PC-3 (cell line): ENCODE measurements at regions not wholly inside any gene's neighbourhood (a gene's known extent, or its start where the extent isn't known, plus 50 kb on each side); places are given as distances from the start of the nearest gene placed in this dataset.

ENCODE experiments used
- ATAC-seq: fragments of 200-7000 bp; cut with Tn5 transposase; 2 replicates; pipeline ENCODE4 v1.9.1; 2020; ENCODE audit warnings: mild to moderate bottlenecking, moderate library complexity
- BruUV-seq: library from RNA; stranded (reverse); fragments of 400-500 nt; replicated peaks from 2 replicates; lab custom pipeline; 2021; lab: Mats Ljungman, UMichigan
- CTCF ChIA-PET: fragments of 300-600 bp; sonication (Branson Sonifier 250); formaldehyde crosslinking; loops from one replicate; lab custom pipeline; 2022; ENCODE audit warnings: antibody characterized with exemption; lab: Charles Lee
- POLR2A ChIA-PET: fragments of 300-600 bp; sonication (Branson Sonifier 250); formaldehyde crosslinking; loops from one replicate; lab custom pipeline; 2022; ENCODE audit warnings: antibody characterized with exemption; ENCODE audit not compliant: unreplicated experiment; lab: Charles Lee
- DNase-seq: peaks from one replicate; pipeline ENCODE4 v3.0.0-alpha.2; 2015
- H2AFZ ChIP-seq: fragments of 300-600 bp; sonication (generic); 2 replicates; pipeline ENCODE4 v1.6.0; 2016; ENCODE audit warnings: antibody characterized with exemption, low read length
- H3F3A ChIP-seq: fragments of 300-600 bp; sonication (generic); one replicate; pipeline ENCODE4 v1.6.0; 2017; ENCODE audit warnings: antibody characterized with exemption, low read length, control low read depth, mild to moderate bottlenecking; ENCODE audit not compliant: unreplicated experiment
- H3K27ac ChIP-seq: fragments of 300-600 bp; sonication (generic); 2 replicates; pipeline ENCODE4 v1.5.1; 2016; ENCODE audit warnings: mild to moderate bottlenecking, low read length
- H3K27me3 ChIP-seq: fragments of 300-600 bp; sonication (generic); 2 replicates; pipeline ENCODE4 v1.6.1; 2016; ENCODE audit warnings: low read length, mixed read lengths
- H3K36me3 ChIP-seq: fragments of 300-600 bp; sonication (generic); 2 replicates; pipeline ENCODE4 v1.6.1; 2016; ENCODE audit warnings: low read depth, mixed run types, low read length, mixed read lengths
- H3K4me1 ChIP-seq: fragments of 300-600 bp; sonication (generic); 2 replicates; pipeline ENCODE4 v1.5.1; 2016; ENCODE audit warnings: low read length; ENCODE audit not compliant: insufficient read depth
- H3K4me2 ChIP-seq: fragments of 300-600 bp; sonication (generic); 2 replicates; pipeline ENCODE4 v1.6.0; 2016; ENCODE audit warnings: low read length
- H3K4me3 ChIP-seq: fragments of 300-600 bp; sonication (generic); 2 replicates; pipeline ENCODE4 v1.5.1; 2016; ENCODE audit warnings: mild to moderate bottlenecking, low read length, mixed read lengths
- H3K79me2 ChIP-seq: fragments of 300-600 bp; sonication (generic); 2 replicates; pipeline ENCODE4 v1.6.1; 2017; ENCODE audit warnings: low read length, mixed read lengths
- H3K9ac ChIP-seq: fragments of 300-600 bp; sonication (generic); 2 replicates; pipeline ENCODE4 v1.6.0; 2016; ENCODE audit warnings: mild to moderate bottlenecking, low read length
- H3K9me2 ChIP-seq: fragments of 300-600 bp; sonication (generic); replicated peaks from 2 replicates; pipeline ENCODE4 v1.6.1; 2016; ENCODE audit warnings: mixed run types, low read length, mixed read lengths
- H3K9me3 ChIP-seq: fragments of 300-600 bp; sonication (generic); 2 replicates; pipeline ENCODE4 v1.6.1; 2016; ENCODE audit warnings: low read length, mixed read lengths
- H4K20me1 ChIP-seq: fragments of 300-600 bp; sonication (generic); 2 replicates; pipeline ENCODE4 v1.6.1; 2016; ENCODE audit warnings: low read length, mixed read lengths
- EZH2 ChIP-seq: fragments of 300-600 bp; sonication (generic); IDR thresholded peaks from one replicate; pipeline ENCODE4 v1.6.1; 2017; ENCODE audit warnings: antibody characterized with exemption, mild to moderate bottlenecking, low read length; ENCODE audit not compliant: unreplicated experiment
- EZH2phosphoT487 ChIP-seq: fragments of 300-600 bp; sonication (generic); IDR thresholded peaks from 2 replicates; pipeline ENCODE4 v1.6.1; 2018; ENCODE audit warnings: mild to moderate bottlenecking, antibody characterized with exemption, low read length, borderline replicate concordance
- intact Hi-C: fragments of 100-400 bp; cut with micrococcal nuclease; formaldehyde crosslinking; loops from 2 replicates; pipeline ENCODE4 v1.9.0; 2023
- TF ChIP-seq, protein P1 (sequence below): fragments of 300-600 bp; sonication (generic); conservative IDR thresholded peaks from 2 replicates; pipeline ENCODE4 v1.5.1; 2017; ENCODE audit warnings: antibody characterized with exemption, low read depth, mild to moderate bottlenecking, low read length

DNA sequence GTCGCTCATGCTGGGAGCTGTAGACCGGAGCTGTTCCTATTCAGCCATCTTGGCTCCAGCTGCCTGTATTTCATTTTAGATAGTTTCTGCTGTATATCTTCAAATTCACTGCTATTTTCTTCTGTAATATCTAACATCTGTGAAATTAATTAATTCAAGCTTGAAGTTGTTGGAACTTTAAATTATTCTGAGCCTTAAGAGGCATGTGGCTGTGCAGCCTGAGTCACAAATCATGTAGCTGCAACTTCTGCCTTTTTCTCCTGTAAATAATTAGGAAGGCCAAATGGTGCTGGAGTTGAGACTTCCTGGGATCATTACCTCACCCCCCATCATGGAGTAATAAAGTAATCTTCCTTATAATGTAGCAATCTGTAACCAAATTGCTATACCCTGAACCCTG, 183.3 kb upstream of the PCSK5 start:
- ChIA-PET POLR2A (no interaction called here), CTCF (no interaction called here)
- Histone ChIP-seq H3K9me2 (no peaks in the 10 kb centered on the region), H3K9ac (no peak overlapping the region), H3K27me3 (no peaks in the 10 kb centered on the region), H2AFZ (no peak overlapping the region), H3K27ac (no peak overlapping the region), H3F3A (no peaks in the 10 kb centered on the region), H3K9me3 (no peaks in the 10 kb centered on the region), H3K36me3 (no peaks in the 10 kb centered on the region), H3K79me2 (no peaks in the 10 kb centered on the region), H3K4me1 (no peaks in the 10 kb centered on the region), H3K4me2 (no peak overlapping the region), H4K20me1 (no peaks in the 10 kb centered on the region), H3K4me3 (no peak overlapping the region)
- no TSS peak for BruUV-seq
- ATAC-seq (no peak), DNase-seq (no peak)
- TF ChIP-seq EZH2 (no peak), EZH2phosphoT487 (no peak)
- TF ChIP-seq, protein P1, sequence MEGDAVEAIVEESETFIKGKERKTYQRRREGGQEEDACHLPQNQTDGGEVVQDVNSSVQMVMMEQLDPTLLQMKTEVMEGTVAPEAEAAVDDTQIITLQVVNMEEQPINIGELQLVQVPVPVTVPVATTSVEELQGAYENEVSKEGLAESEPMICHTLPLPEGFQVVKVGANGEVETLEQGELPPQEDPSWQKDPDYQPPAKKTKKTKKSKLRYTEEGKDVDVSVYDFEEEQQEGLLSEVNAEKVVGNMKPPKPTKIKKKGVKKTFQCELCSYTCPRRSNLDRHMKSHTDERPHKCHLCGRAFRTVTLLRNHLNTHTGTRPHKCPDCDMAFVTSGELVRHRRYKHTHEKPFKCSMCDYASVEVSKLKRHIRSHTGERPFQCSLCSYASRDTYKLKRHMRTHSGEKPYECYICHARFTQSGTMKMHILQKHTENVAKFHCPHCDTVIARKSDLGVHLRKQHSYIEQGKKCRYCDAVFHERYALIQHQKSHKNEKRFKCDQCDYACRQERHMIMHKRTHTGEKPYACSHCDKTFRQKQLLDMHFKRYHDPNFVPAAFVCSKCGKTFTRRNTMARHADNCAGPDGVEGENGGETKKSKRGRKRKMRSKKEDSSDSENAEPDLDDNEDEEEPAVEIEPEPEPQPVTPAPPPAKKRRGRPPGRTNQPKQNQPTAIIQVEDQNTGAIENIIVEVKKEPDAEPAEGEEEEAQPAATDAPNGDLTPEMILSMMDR, result no peak
- intact Hi-C loops, result no loop called here

DNA sequence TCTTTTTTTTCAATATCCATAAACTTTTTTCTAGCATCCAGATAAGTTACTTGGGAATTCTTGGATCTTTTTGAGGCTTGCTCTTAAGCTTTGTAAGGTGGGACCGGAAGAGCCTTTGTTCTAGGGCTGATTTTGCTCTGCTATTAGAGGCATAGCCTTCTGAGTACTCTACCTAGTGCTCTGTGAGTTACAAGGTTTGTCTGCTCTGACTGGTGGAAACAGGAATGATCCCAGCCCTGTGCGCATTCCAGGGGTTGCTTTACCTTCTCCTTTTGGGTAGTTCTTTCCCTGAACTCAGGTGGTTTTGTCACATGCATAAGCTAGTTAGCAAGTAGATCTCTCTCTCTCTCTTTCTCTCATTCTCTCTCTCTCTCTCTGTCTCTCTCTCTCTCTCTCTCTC, 180.8 kb upstream of the PCSK5 start:
- Histone ChIP-seq H3K9me3 (no peaks in the 10 kb centered on the region), H3F3A (no peaks in the 10 kb centered on the region), H3K27me3 (no peaks in the 10 kb centered on the region), H3K9ac (no peak overlapping the region), H3K79me2 (no peaks in the 10 kb centered on the region), H3K4me3 (no peak overlapping the region), H3K36me3 (no peaks in the 10 kb centered on the region), H3K27ac (no peak overlapping the region), H4K20me1 (no peaks in the 10 kb centered on the region), H3K4me1 (no peaks in the 10 kb centered on the region), H3K9me2 (no peaks in the 10 kb centered on the region), H3K4me2 (no peak overlapping the region), H2AFZ (no peak overlapping the region)
- no peak for TF ChIP-seq EZH2phosphoT487
- no peak for TF ChIP-seq EZH2
- TF ChIP-seq, protein P1, result no peak
- ATAC-seq (no peak), DNase-seq (no peak)
- BruUV-seq, result no TSS peak
- intact Hi-C loops, result no loop called here
- POLR2A ChIA-PET, result no interaction called here
- CTCF ChIA-PET, result no interaction called here

DNA sequence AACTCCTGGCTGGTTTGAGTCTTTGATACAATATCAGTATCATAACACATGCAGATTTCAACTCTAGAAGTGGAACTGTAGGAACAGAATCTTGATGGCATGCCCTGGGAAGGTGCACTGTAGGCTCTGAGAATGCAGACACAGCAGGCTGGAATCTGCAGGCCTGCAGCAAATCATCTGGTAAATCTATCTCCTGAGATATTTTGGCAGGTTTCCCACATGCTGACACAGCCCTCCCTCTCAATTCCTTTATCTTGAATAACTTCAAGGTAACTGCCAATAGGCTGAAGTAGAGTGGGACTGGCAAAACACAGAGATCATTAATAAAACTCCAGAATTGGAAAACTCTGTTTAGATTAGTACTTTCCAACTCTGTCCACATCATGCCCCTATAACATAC, 177.8 kb upstream of the PCSK5 start:
- H3K9me3 ChIP-seq, result no peaks in the 10 kb centered on the region
- CTCF ChIA-PET, result no interaction called here
- intact Hi-C loops, result no loop called here
- no peak overlapping the region for H3K4me3 ChIP-seq
- H3K79me2 ChIP-seq, result no peaks in the 10 kb centered on the region
- POLR2A ChIA-PET, result interaction anchor here (0.5 kb wide), 1 partner anchor 17 kb away, joined by 5 read pairs; no protein-coding TSS in a partner anchor
- no peak overlapping the region for H3K9ac ChIP-seq
- TF ChIP-seq, protein P1, result no peak
- TF ChIP-seq EZH2 (no peak), EZH2phosphoT487 (no peak)
- H3K27ac ChIP-seq, result no peak overlapping the region
- no peaks in the 10 kb centered on the region for H3K36me3 ChIP-seq
- H2AFZ ChIP-seq, result no peak overlapping the region
- no peaks in the 10 kb centered on the region for H4K20me1 ChIP-seq
- no peak for ATAC-seq
- no peak for DNase-seq
- H3K9me2 ChIP-seq, result no peaks in the 10 kb centered on the region
- H3K4me2 ChIP-seq, result no peak overlapping the region
- no peaks in the 10 kb centered on the region for H3K4me1 ChIP-seq
- no peaks in the 10 kb centered on the region for H3K27me3 ChIP-seq
- BruUV-seq, result no TSS peak
- no peaks in the 10 kb centered on the region for H3F3A ChIP-seq
